Keratinocyte (primary cell): ENCODE measurements at regions not wholly inside any gene's neighbourhood (a gene's known extent, or its start where the extent isn't known, plus 50 kb on each side); places are given as distances from the start of the nearest gene placed in this dataset.

Experiments used
- DNase-seq: peaks from one replicate; pipeline ENCODE4 v3.0.0-alpha.2; 2011; ENCODE audit warnings: low read depth, missing footprints, low spot score
- FAIRE-seq: peaks from 2 replicates; lab custom pipeline; 2011; peaks lifted over from hg19 to GRCh38; lab: Jason Lieb, UNC
- H2AFZ ChIP-seq: 2 replicates; pipeline ENCODE4 v1.6.0; 2012; ENCODE audit warnings: low read length, control low read depth, inconsistent platforms; ENCODE audit not compliant: control insufficient read depth
- H3K27ac ChIP-seq: 2 replicates; pipeline ENCODE4 v1.5.1; 2011; ENCODE audit warnings: low read length; ENCODE audit not compliant: control insufficient read depth, insufficient read depth
- H3K27me3 ChIP-seq: 3 replicates; pipeline ENCODE4 v1.6.0; 2011; ENCODE audit warnings: low read length; ENCODE audit not compliant: control insufficient read depth, insufficient read depth; ENCODE audit errors: extremely low read depth
- H3K36me3 ChIP-seq, 2 experiments: 2 replicates in 1 of 2; 3 replicates in 1 of 2; pipeline ENCODE4 v1.5.1; 2011; ENCODE audit warnings: low read length in 2 of 2, mild to moderate bottlenecking in 1 of 2; ENCODE audit not compliant: control insufficient read depth in 2 of 2, insufficient read depth in 2 of 2; ENCODE audit errors: extremely low read depth in 1 of 2
- H3K4me1 ChIP-seq: 3 replicates; pipeline ENCODE4 v1.5.1; 2011; ENCODE audit warnings: low read length; ENCODE audit not compliant: control insufficient read depth, insufficient read depth; ENCODE audit errors: extremely low read depth
- H3K4me2 ChIP-seq: 3 replicates; pipeline ENCODE4 v1.6.0; 2011; ENCODE audit warnings: low read depth, low read length; ENCODE audit not compliant: control insufficient read depth, insufficient read depth; ENCODE audit errors: extremely low read depth
- H3K4me3 ChIP-seq, 3 experiments: fragments of 200-600 bp in 1 of 3; sonication (generic) in 1 of 3; 2 replicates in 2 of 3; 3 replicates in 1 of 3; pipeline ENCODE4 v1.5.1; 2011 to 2016; ENCODE audit warnings: low read length in 3 of 3, mild to moderate bottlenecking in 3 of 3, control low read depth in 2 of 3, inconsistent platforms in 1 of 3, low read depth in 1 of 3, mixed read lengths in 1 of 3, mixed run types in 1 of 3, moderate library complexity in 1 of 3; ENCODE audit not compliant: control insufficient read depth in 2 of 3, insufficient read depth in 2 of 3; ENCODE audit errors: extremely low read depth in 1 of 3
- H3K79me2 ChIP-seq: 2 replicates; pipeline ENCODE4 v1.6.0; 2012; ENCODE audit warnings: low read length; ENCODE audit not compliant: control insufficient read depth, insufficient read depth
- H3K9ac ChIP-seq: 3 replicates; pipeline ENCODE4 v1.6.0; 2011; ENCODE audit warnings: low read length; ENCODE audit not compliant: control insufficient read depth, insufficient read depth; ENCODE audit errors: extremely low read depth
- H3K9me1 ChIP-seq: 3 replicates; pipeline ENCODE4 v1.6.0; 2011; ENCODE audit warnings: low read length; ENCODE audit not compliant: control insufficient read depth, insufficient read depth; ENCODE audit errors: extremely low read depth
- H3K9me3 ChIP-seq: 2 replicates; pipeline ENCODE4 v1.5.1; 2012; ENCODE audit warnings: low read depth, low read length; ENCODE audit not compliant: control insufficient read depth
- H4K20me1 ChIP-seq: 3 replicates; pipeline ENCODE4 v1.6.0; 2011; ENCODE audit warnings: low read length; ENCODE audit not compliant: control insufficient read depth, insufficient read depth; ENCODE audit errors: extremely low read depth
- EZH2 ChIP-seq: IDR thresholded peaks from one replicate; pipeline ENCODE4 v1.6.1; 2012; ENCODE audit warnings: inconsistent platforms, mild to moderate bottlenecking, low read length, moderate library complexity
- dilution Hi-C: fragments of 300-500 bp; cut with MboI; formaldehyde crosslinking; loops from one replicate; pipeline ENCODE4 v1.7.0; 2020; ENCODE audit warnings: low sequenced_read_pairs; ENCODE audit not compliant: extremely low pct_ligation_motif_present
- TF ChIP-seq, protein P1 (sequence below), 3 experiments: IDR thresholded peaks in 1 of 3; conservative IDR thresholded peaks in 1 of 3; optimal IDR thresholded peaks in 1 of 3; 2 replicates in 2 of 3; 3 replicates in 1 of 3; pipeline versions ENCODE3 to v1.5.1; 2011; ENCODE audit warnings: low read length in 3 of 3, mild to moderate bottlenecking in 3 of 3, moderate library complexity in 2 of 3, control low read depth in 1 of 3, inconsistent platforms in 1 of 3; ENCODE audit not compliant: insufficient read depth in 2 of 3; ENCODE audit errors: extremely low read depth in 1 of 3

DNA sequence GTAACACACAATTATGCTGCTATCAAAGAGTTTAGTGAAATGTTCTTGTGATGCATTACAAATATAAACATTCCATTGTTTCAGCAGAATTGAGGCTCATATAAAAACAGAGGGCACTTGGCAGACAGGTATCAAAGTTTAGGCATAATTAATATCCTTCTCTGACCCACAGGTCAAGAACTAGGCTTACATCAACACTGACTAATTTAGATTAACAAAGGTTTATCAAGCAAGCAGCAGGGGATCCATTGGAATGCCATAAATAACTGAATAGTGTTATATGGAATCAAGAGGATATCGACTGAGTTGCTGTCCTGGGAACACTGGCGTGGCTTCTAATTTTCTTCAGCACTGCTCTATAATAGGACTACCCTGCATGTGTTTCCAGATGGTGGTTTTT, 414.5 kb upstream of the ARRDC3 start:
- Histone ChIP-seq H3K27me3 (no peaks in the 10 kb centered on the region), H3K4me3 (no peak overlapping the region), H3K4me1 (no peaks in the 10 kb centered on the region), H3K9ac (no peak overlapping the region), H3K27ac (no peak overlapping the region), H3K9me1 (no peaks in the 10 kb centered on the region), H3K36me3 (no peaks in the 10 kb centered on the region), H4K20me1 (no peaks in the 10 kb centered on the region), H2AFZ (no peak overlapping the region), H3K9me3 (no peaks in the 10 kb centered on the region), H3K4me2 (no peak overlapping the region), H3K79me2 (no peaks in the 10 kb centered on the region)
- no peak for DNase-seq
- FAIRE-seq, result no peak
- dilution Hi-C loops, result no loop called here
- no peak for TF ChIP-seq EZH2

DNA sequence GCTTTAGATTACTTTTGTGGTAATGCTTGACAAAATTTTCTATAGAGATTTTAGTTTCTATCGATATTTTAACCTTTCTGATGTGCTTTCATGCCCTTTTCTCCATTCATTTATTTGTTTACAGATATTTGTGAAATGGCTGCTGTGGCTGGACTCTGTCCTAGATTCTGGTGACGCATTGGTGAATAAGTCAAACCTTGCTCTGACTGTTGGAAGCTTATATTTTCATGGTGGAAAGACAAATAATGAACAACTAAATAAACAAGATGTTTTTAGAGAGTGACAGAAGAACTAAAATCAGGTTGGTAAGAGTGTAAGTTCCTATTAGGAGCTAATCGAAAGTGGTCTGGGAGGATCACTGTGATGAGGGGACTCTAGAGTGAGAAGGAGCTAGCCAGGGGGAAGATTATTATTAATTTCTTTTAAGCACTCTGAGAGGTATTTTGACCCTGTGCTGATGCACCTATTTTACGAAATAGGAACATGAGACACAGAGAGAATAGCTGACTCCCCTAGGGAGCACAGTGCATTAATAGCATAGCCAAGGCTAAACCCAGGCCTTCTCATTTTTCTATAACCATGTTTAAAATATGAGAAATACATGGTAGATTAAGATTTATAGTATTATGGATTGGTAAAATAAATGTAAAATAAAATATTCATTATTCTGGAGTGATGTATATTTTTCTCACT, 411.9 kb upstream of the ARRDC3 start:
- dilution Hi-C loops, result no loop called here
- no peaks in the 10 kb centered on the region for H3K27me3 ChIP-seq
- H3K27ac ChIP-seq, result no peak overlapping the region
- no peak for FAIRE-seq
- no peak for TF ChIP-seq EZH2
- TF ChIP-seq, protein P1, sequence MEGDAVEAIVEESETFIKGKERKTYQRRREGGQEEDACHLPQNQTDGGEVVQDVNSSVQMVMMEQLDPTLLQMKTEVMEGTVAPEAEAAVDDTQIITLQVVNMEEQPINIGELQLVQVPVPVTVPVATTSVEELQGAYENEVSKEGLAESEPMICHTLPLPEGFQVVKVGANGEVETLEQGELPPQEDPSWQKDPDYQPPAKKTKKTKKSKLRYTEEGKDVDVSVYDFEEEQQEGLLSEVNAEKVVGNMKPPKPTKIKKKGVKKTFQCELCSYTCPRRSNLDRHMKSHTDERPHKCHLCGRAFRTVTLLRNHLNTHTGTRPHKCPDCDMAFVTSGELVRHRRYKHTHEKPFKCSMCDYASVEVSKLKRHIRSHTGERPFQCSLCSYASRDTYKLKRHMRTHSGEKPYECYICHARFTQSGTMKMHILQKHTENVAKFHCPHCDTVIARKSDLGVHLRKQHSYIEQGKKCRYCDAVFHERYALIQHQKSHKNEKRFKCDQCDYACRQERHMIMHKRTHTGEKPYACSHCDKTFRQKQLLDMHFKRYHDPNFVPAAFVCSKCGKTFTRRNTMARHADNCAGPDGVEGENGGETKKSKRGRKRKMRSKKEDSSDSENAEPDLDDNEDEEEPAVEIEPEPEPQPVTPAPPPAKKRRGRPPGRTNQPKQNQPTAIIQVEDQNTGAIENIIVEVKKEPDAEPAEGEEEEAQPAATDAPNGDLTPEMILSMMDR (optimal IDR thresholded peaks at IDR 0.05 in 1 of 3, IDR thresholded peaks at IDR 0.05 in 1 of 3, conservative IDR thresholded peaks at IDR 0.05 in 1 of 3; ENCODE audit: extremely low read depth in 1 of 3, insufficient read depth in 2 of 3, low read length in 3 of 3), result no peak
- H3K4me3 ChIP-seq, result no peak overlapping the region
- no peaks in the 10 kb centered on the region for H4K20me1 ChIP-seq
- no peaks in the 10 kb centered on the region for H3K9me3 ChIP-seq
- H3K79me2 ChIP-seq, result no peaks in the 10 kb centered on the region
- no peaks in the 10 kb centered on the region for H3K36me3 ChIP-seq
- H3K4me1 ChIP-seq, result no peaks in the 10 kb centered on the region
- no peak overlapping the region for H3K4me2 ChIP-seq
- H3K9me1 ChIP-seq, result no peaks in the 10 kb centered on the region
- DNase-seq, result no peak
- H2AFZ ChIP-seq, result no peak overlapping the region
- H3K9ac ChIP-seq, result no peak overlapping the region

DNA sequence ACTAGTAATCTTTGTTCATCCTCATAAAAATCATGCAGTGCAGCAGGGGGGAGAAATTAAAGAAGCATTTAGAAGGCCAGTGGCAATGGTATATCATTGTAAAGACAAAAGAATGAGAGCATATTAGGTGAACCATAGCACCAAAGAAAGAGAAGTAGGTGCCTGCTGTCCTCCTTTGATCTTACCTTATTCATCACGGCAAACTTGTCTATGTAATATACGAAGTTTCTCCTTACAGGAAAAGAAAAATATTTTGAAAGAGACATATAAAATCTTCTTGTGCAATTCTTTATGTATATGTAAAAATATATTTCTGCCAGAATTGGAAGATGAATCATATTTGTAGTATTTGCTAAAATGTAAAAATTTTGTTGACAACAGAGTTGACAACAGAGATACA, 411.3 kb upstream of the ARRDC3 start:
- no peak overlapping the region for H3K27ac ChIP-seq
- H3K9me1 ChIP-seq, result no peaks in the 10 kb centered on the region
- H3K4me3 ChIP-seq, result no peak overlapping the region
- DNase-seq (no peak), FAIRE-seq (no peak)
- H3K9ac ChIP-seq, result no peak overlapping the region
- H3K4me2 ChIP-seq, result no peak overlapping the region
- no peaks in the 10 kb centered on the region for H3K27me3 ChIP-seq
- TF ChIP-seq EZH2, result no peak
- TF ChIP-seq, protein P1 (optimal IDR thresholded peaks at IDR 0.05 in 1 of 3, IDR thresholded peaks at IDR 0.05 in 1 of 3, conservative IDR thresholded peaks at IDR 0.05 in 1 of 3; ENCODE audit: extremely low read depth in 1 of 3, insufficient read depth in 2 of 3, low read length in 3 of 3), result no peak
- H3K9me3 ChIP-seq, result no peaks in the 10 kb centered on the region
- H2AFZ ChIP-seq, result no peak overlapping the region
- H3K36me3 ChIP-seq, result no peaks in the 10 kb centered on the region
- no peaks in the 10 kb centered on the region for H3K4me1 ChIP-seq
- dilution Hi-C loops, result no loop called here
- H3K79me2 ChIP-seq, result no peaks in the 10 kb centered on the region
- no peaks in the 10 kb centered on the region for H4K20me1 ChIP-seq
